ENCODE measurements at regions not wholly inside any gene's neighbourhood (a gene's known extent, or its start where the extent isn't known, plus 50 kb on each side); places are given as distances from the start of the nearest gene placed in this dataset.

DNA sequence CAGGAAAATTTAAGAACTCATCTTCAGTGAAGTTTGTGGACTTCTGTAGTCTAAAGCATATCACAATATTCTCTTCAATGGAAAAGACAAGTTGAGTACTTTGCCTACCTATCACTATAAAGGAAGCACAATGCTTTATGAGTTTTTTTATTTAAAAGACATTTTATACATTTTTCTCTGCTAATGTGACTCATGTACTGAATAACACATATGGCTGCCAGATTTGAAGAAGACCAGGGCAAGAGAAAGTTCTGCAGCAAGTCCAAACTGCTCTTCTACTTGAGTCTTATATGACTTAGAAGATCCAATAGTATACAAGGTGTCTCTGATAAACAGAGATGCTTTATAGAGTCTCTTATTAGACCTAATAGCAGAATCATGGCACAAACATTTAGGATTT lies 978.4 kb downstream of the TLE4 start:
- H3K9me3 ChIP-seq: no peaks in the 10 kb centered on the region
- no peak for DNase-seq (ENCODE audit: extremely low spot score)

GRCh38 chr9:80547613-80548012 lies 975.8 kb downstream of the TLE4 start:
- no peak overlapping the region for H3K4me3 ChIP-seq
- WGBS: 67% methylated on average over 4 of the region's 4 CpGs
- TF ChIP-seq EP300 (IDR thresholded peaks at IDR 0.05): no peak
- no peak for TF ChIP-seq CTCF (IDR thresholded peaks at IDR 0.05)
- no peak for TF ChIP-seq POLR2AphosphoS5 (IDR thresholded peaks at IDR 0.05)
- no peak for TF ChIP-seq POLR2A (IDR thresholded peaks at IDR 0.05; ENCODE audit: low read depth)

More for the DNA sequence above, 978.4 kb downstream of the TLE4 start:
- H3K4me1 ChIP-seq: peaks cover 0 to 13% (median 12%) of the 10 kb centered on the region in 4 donors
- H3K4me3 ChIP-seq: no peak overlapping the region
- intact Hi-C loops (cut with DNase I): no loop called here
- no peaks in the 10 kb centered on the region for H3K36me3 ChIP-seq
- TF ChIP-seq POLR2AphosphoS5 (IDR thresholded peaks at IDR 0.05): no peak
- no peak for TF ChIP-seq EP300 (IDR thresholded peaks at IDR 0.05)
- TF ChIP-seq CTCF (IDR thresholded peaks at IDR 0.05): no peak
- no peak for TF ChIP-seq POLR2A (IDR thresholded peaks at IDR 0.05; ENCODE audit: low read depth)
- H3K27ac ChIP-seq (replicated peaks in 1 of 4): no peak overlapping the region
- no peaks in the 10 kb centered on the region for H3K27me3 ChIP-seq

GRCh38 chr9:80540387-80540786 lies 968.6 kb downstream of the TLE4 start:
- Histone ChIP-seq H3K36me3 (no peaks in the 10 kb centered on the region), H3K4me1 (no peaks in the 10 kb centered on the region), H3K27me3 (no peaks in the 10 kb centered on the region), H3K9me3 (peaks cover 0 to 4% (median 0%) of the 10 kb centered on the region in 4 donors), H3K4me3 (no peak overlapping the region), H3K27ac (replicated peaks in 1 of 4) (no peak overlapping the region)
- no peak for TF ChIP-seq CTCF (IDR thresholded peaks at IDR 0.05)
- no peak for TF ChIP-seq POLR2A (IDR thresholded peaks at IDR 0.05; ENCODE audit: low read depth)
- TF ChIP-seq POLR2AphosphoS5 (IDR thresholded peaks at IDR 0.05): no peak
- no peak for TF ChIP-seq EP300 (IDR thresholded peaks at IDR 0.05)
- 90% methylated on average over 4 of the region's 4 CpGs for WGBS
- DNase-seq (ENCODE audit: extremely low spot score): no peak
- intact Hi-C loops (cut with DNase I): no loop called here

More at GRCh38 chr9:80547613-80548012, 975.8 kb downstream of the TLE4 start:
- peaks cover 0 to 4% (median 0%) of the 10 kb centered on the region in 4 donors for H3K9me3 ChIP-seq
- H3K4me1 ChIP-seq: no peaks in the 10 kb centered on the region
- H3K27ac ChIP-seq (replicated peaks in 1 of 4): no peak overlapping the region
- H3K36me3 ChIP-seq: no peaks in the 10 kb centered on the region
- H3K27me3 ChIP-seq: no peaks in the 10 kb centered on the region
- intact Hi-C loops (cut with DNase I): no loop called here
- no peak for DNase-seq (ENCODE audit: extremely low spot score)

- no peaks in the 10 kb centered on the region for H3K4me1 ChIP-seq
- H3K4me3 ChIP-seq: no peak overlapping the region
- no peak for DNase-seq (ENCODE audit: extremely low spot score)
- H3K27ac ChIP-seq (replicated peaks in 1 of 4): no peak overlapping the region
- intact Hi-C loops (cut with DNase I): no loop called here
- H3K36me3 ChIP-seq: no peaks in the 10 kb centered on the region
- TF ChIP-seq CTCF (IDR thresholded peaks at IDR 0.05) (no peak), POLR2A (IDR thresholded peaks at IDR 0.05; ENCODE audit: low read depth) (no peak), EP300 (IDR thresholded peaks at IDR 0.05) (no peak), POLR2AphosphoS5 (IDR thresholded peaks at IDR 0.05) (no peak)
- H3K27me3 ChIP-seq: no peaks in the 10 kb centered on the region
- 61% methylated on average over 1 of the region's 1 CpG for WGBS
- no peaks in the 10 kb centered on the region for H3K9me3 ChIP-seq
Measured at GRCh38 chr9:80538976-80539375, 967.2 kb downstream of the TLE4 start.

GRCh38 chr9:80522465-80522864 lies 950.7 kb downstream of the TLE4 start:
- H3K27ac ChIP-seq (replicated peaks in 1 of 4): no peak overlapping the region
- no peaks in the 10 kb centered on the region for H3K36me3 ChIP-seq
- H3K4me3 ChIP-seq: no peak overlapping the region
- H3K27me3 ChIP-seq: no peaks in the 10 kb centered on the region
- peaks cover 0 to 12% (median 5%) of the 10 kb centered on the region in 4 donors for H3K9me3 ChIP-seq
- 90% methylated on average over 3 of the region's 3 CpGs for WGBS
- no peak for DNase-seq (ENCODE audit: extremely low spot score)
- intact Hi-C loops (cut with DNase I): no loop called here
- no peaks in the 10 kb centered on the region for H3K4me1 ChIP-seq
- TF ChIP-seq POLR2A (IDR thresholded peaks at IDR 0.05; ENCODE audit: low read depth): no peak
- TF ChIP-seq POLR2AphosphoS5 (IDR thresholded peaks at IDR 0.05): no peak
- no peak for TF ChIP-seq EP300 (IDR thresholded peaks at IDR 0.05)
- TF ChIP-seq CTCF (IDR thresholded peaks at IDR 0.05): no peak
